Activated naive CD8-positive, alpha-beta T cell treated with anti-CD3 and anti-CD28 coated beads, Interleukin-2, amount 50 U/mL, for 24 hours (primary cell): ENCODE measurements at regions not wholly inside any gene's neighbourhood (a gene's known extent, or its start where the extent isn't known, plus 50 kb on each side); places are given as distances from the start of the nearest gene placed in this dataset.

Experiments
- ATAC-seq: fragments of 150-1000 bp; cut with Tn5 transposase; one replicate; pipeline ENCODE4 v1.10.0; 2021
- DNase-seq: peaks from one replicate; pipeline ENCODE4 v3.0.0; 2021
- H3K27ac Mint-ChIP-seq: one replicate; pipeline ENCODE4 v1.8.0; 2021; ENCODE audit warnings: mild to moderate bottlenecking, mixed read lengths
- H3K27me3 Mint-ChIP-seq: one replicate; pipeline ENCODE4 v1.8.0; 2021; ENCODE audit warnings: mixed read lengths
- H3K36me3 Mint-ChIP-seq: one replicate; pipeline ENCODE4 v1.8.0; 2021; ENCODE audit warnings: low read depth, mixed read lengths
- H3K4me1 Mint-ChIP-seq: one replicate; pipeline ENCODE4 v1.8.0; 2021; ENCODE audit warnings: mixed read lengths
- H3K4me3 Mint-ChIP-seq: one replicate; pipeline ENCODE4 v1.8.0; 2021; ENCODE audit warnings: mild to moderate bottlenecking, moderate library complexity, mixed read lengths
- H3K9me3 Mint-ChIP-seq: one replicate; pipeline ENCODE4 v1.8.0; 2021; ENCODE audit warnings: mixed read lengths

- ATAC-seq = no peak
- H3K27ac Mint-ChIP-seq = no peak overlapping the region
- DNase-seq = no peak
- H3K4me3 Mint-ChIP-seq = no peak overlapping the region
- H3K9me3 Mint-ChIP-seq = no peaks in the 10 kb centered on the region
- no peaks in the 10 kb centered on the region for H3K27me3 Mint-ChIP-seq
- H3K36me3 Mint-ChIP-seq = no peaks in the 10 kb centered on the region
- peaks cover 9% of the 10 kb centered on the region for H3K4me1 Mint-ChIP-seq
Measured at GRCh38 chr2:7792031-7792651, 874.9 kb downstream of the RNF144A start.

DNA sequence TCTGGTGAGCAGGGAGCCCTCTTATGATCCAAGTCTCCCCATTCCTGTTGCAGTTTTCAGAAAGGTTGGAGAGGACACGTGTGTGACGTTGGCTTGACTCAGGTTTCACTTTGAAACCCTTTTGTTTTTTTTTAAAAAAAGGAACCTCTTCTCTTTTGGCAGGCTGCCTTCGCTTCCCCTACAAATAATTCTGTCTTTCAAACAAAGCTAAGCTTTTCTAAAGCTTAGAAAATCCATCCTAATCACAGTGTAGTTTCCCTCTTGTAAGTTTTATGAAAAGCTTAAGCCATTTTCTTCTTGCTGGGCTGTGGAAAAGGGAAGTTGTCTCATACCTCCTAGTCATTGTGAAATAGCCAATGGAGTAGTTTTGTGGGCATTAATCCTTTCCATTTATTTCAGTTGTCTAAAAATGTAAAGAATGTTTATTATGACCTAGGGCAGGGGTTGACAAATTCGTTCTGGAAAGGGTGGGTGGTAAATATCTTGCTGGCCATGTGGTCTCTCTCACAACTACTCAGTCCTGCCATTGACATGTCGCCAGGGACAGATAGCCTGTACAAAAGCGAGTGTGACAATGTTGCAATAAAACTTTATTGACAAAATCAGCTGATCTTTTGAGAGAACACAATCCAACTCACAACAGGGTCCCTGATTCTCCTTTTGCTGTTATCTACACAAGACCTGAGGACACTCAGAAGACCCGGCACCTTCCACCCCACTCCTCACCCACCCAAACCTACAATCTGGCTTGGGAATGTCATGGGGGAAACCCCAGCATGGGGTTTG, 878.8 kb downstream of the RNF144A start:
- no peak for DNase-seq
- H3K4me3 Mint-ChIP-seq = no peak overlapping the region
- H3K36me3 Mint-ChIP-seq = peaks cover 3% of the 10 kb centered on the region

GRCh38 chr2:7800031-7800430, 881.8 kb upstream of the ID2 start:
- ATAC-seq (no peak), DNase-seq (no peak)
- Mint-ChIP-seq H3K27ac (no peak overlapping the region), H3K4me1 (peaks cover 9% of the 10 kb centered on the region), H3K9me3 (peaks cover 17% of the 10 kb centered on the region), H3K27me3 (no peaks in the 10 kb centered on the region), H3K4me3 (no peak overlapping the region), H3K36me3 (peaks cover 10% of the 10 kb centered on the region)

More for the DNA sequence above, 878.8 kb downstream of the RNF144A start:
- peak overlapping the region; percentile 23 for H3K27ac Mint-ChIP-seq
- H3K27me3 Mint-ChIP-seq = no peaks in the 10 kb centered on the region
- peaks cover 7% of the 10 kb centered on the region for H3K9me3 Mint-ChIP-seq
- H3K4me1 Mint-ChIP-seq = peaks cover 9% of the 10 kb centered on the region
- no peak for ATAC-seq

DNA sequence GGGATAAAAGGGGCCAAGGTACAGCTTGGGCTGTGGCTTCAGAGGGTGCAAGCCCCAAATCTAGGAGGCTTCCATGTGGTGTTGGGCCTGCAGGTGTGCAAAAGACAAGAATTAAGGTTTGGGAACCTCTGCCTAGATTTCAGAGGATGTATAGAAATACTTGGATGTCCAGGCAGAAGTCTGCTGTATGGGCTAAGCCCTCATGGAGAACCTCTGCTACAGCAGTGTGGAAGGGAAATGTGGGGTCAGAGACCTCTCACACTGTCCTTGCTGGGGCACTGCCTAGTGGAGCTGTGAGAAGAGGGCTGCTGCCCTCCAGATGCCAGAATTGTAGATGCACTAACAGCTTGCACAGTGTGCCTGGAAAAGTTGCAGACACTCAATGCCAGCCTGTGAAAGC, 880.6 kb upstream of the ID2 start:
- H3K36me3 Mint-ChIP-seq = peaks cover 10% of the 10 kb centered on the region
- peaks cover 2% of the 10 kb centered on the region for H3K4me1 Mint-ChIP-seq
- DNase-seq = no peak
- H3K27ac Mint-ChIP-seq = no peak overlapping the region
- ATAC-seq = no peak
- H3K27me3 Mint-ChIP-seq = no peaks in the 10 kb centered on the region
- peaks cover 17% of the 10 kb centered on the region for H3K9me3 Mint-ChIP-seq
- H3K4me3 Mint-ChIP-seq = no peak overlapping the region

DNA sequence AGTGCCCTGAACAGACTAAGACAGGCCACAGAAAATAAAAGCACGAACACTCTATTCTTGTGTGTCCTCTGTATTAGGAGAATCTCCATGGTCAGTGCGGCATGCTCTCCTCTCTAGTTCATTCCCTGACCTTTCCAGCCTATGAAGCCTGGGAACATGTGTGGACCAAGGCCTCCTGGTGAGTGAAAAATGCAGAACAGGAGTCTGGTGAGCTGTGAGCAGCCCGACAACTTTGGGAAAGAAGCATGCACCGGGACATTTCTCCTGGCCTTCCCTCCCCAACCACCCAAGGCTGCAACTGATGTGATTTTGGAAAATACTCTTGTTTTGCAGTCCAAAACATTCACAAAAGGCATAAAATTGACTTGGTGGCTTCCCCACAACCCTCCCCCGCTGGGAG, 878.3 kb upstream of the ID2 start:
- Mint-ChIP-seq H3K4me3 (no peak overlapping the region), H3K27me3 (no peaks in the 10 kb centered on the region), H3K9me3 (peaks cover 17% of the 10 kb centered on the region), H3K4me1 (no peaks in the 10 kb centered on the region), H3K36me3 (peaks cover 10% of the 10 kb centered on the region), H3K27ac (no peak overlapping the region)
- ATAC-seq (no peak), DNase-seq (no peak)

DNA sequence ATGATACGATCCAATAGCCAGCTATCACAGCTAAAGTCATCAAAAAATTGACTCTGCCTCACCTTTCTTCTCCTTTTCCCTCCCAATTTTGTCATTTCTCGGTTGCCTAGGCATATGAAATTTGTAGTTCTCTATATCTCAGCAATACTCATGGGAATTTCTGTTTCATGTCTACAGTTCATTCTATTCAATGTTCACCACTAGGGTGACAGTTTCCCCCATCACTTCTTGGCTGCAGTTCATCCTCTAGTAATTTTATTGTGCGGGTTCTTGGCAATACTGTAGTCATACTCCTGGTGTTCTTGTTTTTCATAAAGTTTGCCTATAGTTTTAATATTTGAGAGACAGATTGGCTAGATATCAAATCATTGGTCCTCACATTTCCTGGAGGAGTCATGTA, 872.2 kb upstream of the ID2 start:
- no peaks in the 10 kb centered on the region for H3K4me1 Mint-ChIP-seq
- no peaks in the 10 kb centered on the region for H3K36me3 Mint-ChIP-seq
- H3K4me3 Mint-ChIP-seq = no peak overlapping the region
- H3K27me3 Mint-ChIP-seq = no peaks in the 10 kb centered on the region
- DNase-seq (no peak), ATAC-seq (no peak)
- H3K27ac Mint-ChIP-seq = no peak overlapping the region
- peaks cover 2% of the 10 kb centered on the region for H3K9me3 Mint-ChIP-seq

DNA sequence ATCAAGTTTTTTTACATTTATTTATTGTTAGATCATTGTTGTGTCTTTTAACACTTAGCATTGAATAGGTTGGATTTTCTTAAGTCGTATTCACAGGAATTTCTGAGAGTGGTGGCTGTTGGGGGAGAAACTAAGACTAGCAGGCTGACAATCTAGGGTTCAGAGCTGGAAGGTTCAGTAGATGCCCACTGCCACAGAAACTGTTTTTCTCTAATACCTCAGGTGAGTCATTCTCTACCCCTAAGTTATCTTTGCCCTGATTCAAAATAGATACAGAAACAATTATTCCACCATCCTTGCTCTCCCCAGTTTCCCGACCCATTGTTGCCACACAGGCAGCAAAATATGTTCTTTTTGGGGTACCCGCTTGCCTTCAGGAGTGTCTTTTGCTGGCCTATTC, 870.8 kb upstream of the ID2 start:
- H3K9me3 Mint-ChIP-seq = peaks cover 5% of the 10 kb centered on the region

DNA sequence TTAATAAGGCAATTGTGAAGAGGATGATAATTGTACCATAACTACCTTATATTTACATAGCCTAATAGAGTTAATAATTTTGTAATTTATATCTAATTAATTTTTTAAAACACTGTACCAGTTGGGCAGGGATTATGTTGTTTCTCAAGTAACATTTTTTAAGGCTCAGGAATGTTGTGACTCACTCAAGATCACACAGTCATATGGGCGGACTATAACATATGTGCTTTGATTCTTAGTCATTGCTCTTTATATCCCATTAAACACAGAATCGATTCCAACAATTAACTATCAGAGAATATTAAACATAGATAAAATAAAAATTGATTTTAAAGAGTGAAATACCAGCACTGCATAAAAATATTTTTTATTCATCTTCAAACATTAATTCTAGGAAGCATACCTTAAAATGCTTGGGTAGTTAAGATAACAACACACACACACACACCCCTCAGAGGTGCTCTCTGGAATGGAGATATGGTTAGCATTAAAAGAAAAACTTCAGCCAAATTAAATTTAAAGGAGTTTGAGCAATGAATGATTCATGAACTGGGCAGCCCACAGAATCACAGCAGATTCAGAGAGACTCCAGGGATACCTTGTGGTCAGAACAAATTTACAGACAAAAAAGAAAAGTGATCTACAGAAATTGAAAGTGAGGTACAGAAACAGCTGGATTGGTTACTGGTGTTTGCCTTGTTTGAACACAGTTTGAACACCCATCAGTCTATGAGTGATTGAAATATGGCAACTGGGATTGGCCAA, 869.4 kb upstream of the ID2 start:
- H3K36me3 Mint-ChIP-seq = no peaks in the 10 kb centered on the region
- no peaks in the 10 kb centered on the region for H3K4me1 Mint-ChIP-seq
- no peaks in the 10 kb centered on the region for H3K27me3 Mint-ChIP-seq
- H3K27ac Mint-ChIP-seq = no peak overlapping the region
- DNase-seq (no peak), ATAC-seq (no peak)
- no peak overlapping the region for H3K4me3 Mint-ChIP-seq
- peaks cover 5% of the 10 kb centered on the region for H3K9me3 Mint-ChIP-seq

More for the DNA sequence above, 870.8 kb upstream of the ID2 start:
- no peaks in the 10 kb centered on the region for H3K4me1 Mint-ChIP-seq
- H3K4me3 Mint-ChIP-seq = no peak overlapping the region
- ATAC-seq (no peak), DNase-seq (no peak)
- no peak overlapping the region for H3K27ac Mint-ChIP-seq
- H3K27me3 Mint-ChIP-seq = no peaks in the 10 kb centered on the region
- H3K36me3 Mint-ChIP-seq = no peaks in the 10 kb centered on the region

GRCh38 chr2:7813541-7814292, 868.1 kb upstream of the ID2 start:
- no peak overlapping the region for H3K4me3 Mint-ChIP-seq
- no peaks in the 10 kb centered on the region for H3K36me3 Mint-ChIP-seq
- peaks cover 9% of the 10 kb centered on the region for H3K9me3 Mint-ChIP-seq
- no peak overlapping the region for H3K27ac Mint-ChIP-seq
- no peak for ATAC-seq
- no peaks in the 10 kb centered on the region for H3K27me3 Mint-ChIP-seq
- H3K4me1 Mint-ChIP-seq = no peaks in the 10 kb centered on the region
- no peak for DNase-seq

- no peaks in the 10 kb centered on the region for H3K36me3 Mint-ChIP-seq
- H3K27ac Mint-ChIP-seq = no peak overlapping the region
- H3K4me3 Mint-ChIP-seq = no peak overlapping the region
- DNase-seq (no peak), ATAC-seq (no peak)
- no peaks in the 10 kb centered on the region for H3K4me1 Mint-ChIP-seq
- no peaks in the 10 kb centered on the region for H3K27me3 Mint-ChIP-seq
- peaks cover 9% of the 10 kb centered on the region for H3K9me3 Mint-ChIP-seq
Measured at GRCh38 chr2:7815726-7816125, 866.1 kb upstream of the ID2 start.

DNA sequence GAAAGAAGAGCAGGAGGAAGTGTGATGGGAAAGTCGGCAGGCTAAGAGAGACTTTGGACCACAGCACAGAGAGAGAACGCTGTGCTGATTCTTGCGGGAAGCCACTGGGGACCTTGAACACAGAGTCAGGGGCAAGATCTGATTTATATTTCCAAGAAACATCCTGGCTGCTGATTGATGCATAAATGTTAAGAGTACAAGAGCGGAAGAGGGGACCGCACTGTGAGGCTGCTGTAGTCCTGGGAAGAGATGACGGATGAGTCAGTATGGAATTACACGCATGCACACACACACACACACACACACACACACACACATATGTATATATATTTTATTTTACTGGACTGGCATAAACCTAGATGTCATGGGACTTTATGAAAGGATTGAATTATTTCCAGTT, 865.6 kb upstream of the ID2 start:
- H3K36me3 Mint-ChIP-seq = no peaks in the 10 kb centered on the region
- DNase-seq (no peak), ATAC-seq (no peak)
- no peaks in the 10 kb centered on the region for H3K27me3 Mint-ChIP-seq
- no peak overlapping the region for H3K27ac Mint-ChIP-seq
- peaks cover 9% of the 10 kb centered on the region for H3K9me3 Mint-ChIP-seq
- no peaks in the 10 kb centered on the region for H3K4me1 Mint-ChIP-seq
- no peak overlapping the region for H3K4me3 Mint-ChIP-seq

- Mint-ChIP-seq H3K27ac (no peak overlapping the region), H3K27me3 (no peaks in the 10 kb centered on the region), H3K36me3 (no peaks in the 10 kb centered on the region), H3K4me3 (no peak overlapping the region), H3K4me1 (no peaks in the 10 kb centered on the region), H3K9me3 (peaks cover 9% of the 10 kb centered on the region)
- DNase-seq (no peak), ATAC-seq (no peak)
Measured at GRCh38 chr2:7816944-7817343, 864.9 kb upstream of the ID2 start.

GRCh38 chr2:7819316-7819715, 862.5 kb upstream of the ID2 start:
- H3K27me3 Mint-ChIP-seq = no peaks in the 10 kb centered on the region
- H3K4me1 Mint-ChIP-seq = no peaks in the 10 kb centered on the region
- no peak overlapping the region for H3K4me3 Mint-ChIP-seq
- DNase-seq = no peak
- H3K9me3 Mint-ChIP-seq = peaks cover 9% of the 10 kb centered on the region
- H3K27ac Mint-ChIP-seq = no peak overlapping the region
- ATAC-seq = no peak
- H3K36me3 Mint-ChIP-seq = no peaks in the 10 kb centered on the region

DNA sequence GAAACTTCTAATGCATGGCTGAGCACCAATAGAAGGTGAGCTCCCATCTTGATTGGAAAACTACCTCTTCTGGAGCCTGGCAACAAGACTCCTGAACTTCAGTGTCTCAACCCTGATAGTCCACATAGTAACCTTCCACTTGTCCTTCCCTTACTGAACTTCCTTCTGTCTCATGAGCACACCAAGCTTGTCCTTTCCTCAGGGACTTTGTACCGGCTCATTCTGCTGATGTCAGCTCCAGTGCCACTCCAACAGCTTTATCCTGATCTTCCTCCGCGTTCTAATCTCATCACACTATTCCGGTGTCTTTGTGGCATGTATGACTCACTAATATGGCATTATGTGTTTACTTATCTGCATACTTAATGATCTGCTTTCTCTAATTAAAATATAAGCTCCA, 862.0 kb upstream of the ID2 start:
- no peak for ATAC-seq
- no peaks in the 10 kb centered on the region for H3K27me3 Mint-ChIP-seq

More for the DNA sequence above, 862.0 kb upstream of the ID2 start:
- no peak for DNase-seq
- Mint-ChIP-seq H3K36me3 (no peaks in the 10 kb centered on the region), H3K4me1 (no peaks in the 10 kb centered on the region), H3K9me3 (peaks cover 4% of the 10 kb centered on the region), H3K4me3 (no peak overlapping the region), H3K27ac (no peak overlapping the region)
